Caco-2 (cell line): ENCODE measurements at regions not wholly inside any gene's neighbourhood (a gene's known extent, or its start where the extent isn't known, plus 50 kb on each side); places are given as distances from the start of the nearest gene placed in this dataset.

Experiments
- BruUV-seq: library from RNA; stranded (reverse); fragments of 400-500 nt; replicated peaks from 2 replicates; lab custom pipeline; 2021; lab: Mats Ljungman, UMichigan
- CTCF ChIA-PET: fragments of 300-600 bp; sonication (Branson Sonifier 250); formaldehyde crosslinking; loops from one replicate; lab custom pipeline; 2022; ENCODE audit warnings: antibody characterized with exemption; lab: Charles Lee
- POLR2A ChIA-PET: fragments of 300-600 bp; sonication (Branson Sonifier 250); formaldehyde crosslinking; loops from one replicate; lab custom pipeline; 2022; ENCODE audit warnings: antibody characterized with exemption; lab: Charles Lee
- DNase-seq, 2 experiments: peaks; one replicate each; pipeline versions ENCODE4 v3.0.0 to v3.0.0-alpha.2; 2020 to 2022
- H3K27me3 ChIP-seq: replicated peaks from 2 replicates; pipeline ENCODE4 v1.6.0; 2011; ENCODE audit warnings: low read length; ENCODE audit not compliant: control insufficient read depth, insufficient read depth
- H3K36me3 ChIP-seq: 2 replicates; pipeline ENCODE4 v1.5.1; 2011; ENCODE audit warnings: low read length; ENCODE audit not compliant: control insufficient read depth, insufficient read depth
- H3K4me1 ChIP-seq: fragments of 250-450 bp; sonication (Bioruptor Pico); 2 replicates; pipeline ENCODE4 v1.5.1; 2020; ENCODE audit warnings: mild to moderate bottlenecking
- H3K4me3 ChIP-seq: 2 replicates; pipeline ENCODE4 v1.5.1; 2011; ENCODE audit warnings: low read depth, mild to moderate bottlenecking, control low read depth, low read length
- H3K9me3 ChIP-seq: fragments of 250-450 bp; sonication (Bioruptor Pico); 2 replicates; pipeline ENCODE4 v1.5.1; 2020; ENCODE audit warnings: mild to moderate bottlenecking, moderate library complexity
- H3K27ac Mint-ChIP-seq: one replicate; pipeline ENCODE4 v1.8.0; 2022; ENCODE audit warnings: mixed read lengths; ENCODE audit not compliant: unreplicated experiment
- H3K27me3 Mint-ChIP-seq: one replicate; pipeline ENCODE4 v1.8.0; 2022; ENCODE audit warnings: mixed read lengths; ENCODE audit not compliant: insufficient read depth, unreplicated experiment
- H3K36me3 Mint-ChIP-seq: one replicate; pipeline ENCODE4 v1.8.0; 2022; ENCODE audit warnings: mild to moderate bottlenecking, mixed read lengths; ENCODE audit not compliant: insufficient read depth, unreplicated experiment
- H3K4me1 Mint-ChIP-seq: one replicate; pipeline ENCODE4 v1.8.0; 2022; ENCODE audit warnings: low read depth, mixed read lengths; ENCODE audit not compliant: unreplicated experiment
- H3K4me3 Mint-ChIP-seq: one replicate; pipeline ENCODE4 v1.8.0; 2022; ENCODE audit warnings: mild to moderate bottlenecking, moderate library complexity, mixed read lengths; ENCODE audit not compliant: unreplicated experiment
- H3K9me3 Mint-ChIP-seq: one replicate; pipeline ENCODE4 v1.8.0; 2022; ENCODE audit warnings: mixed read lengths; ENCODE audit not compliant: unreplicated experiment
- intact Hi-C: fragments of 100-400 bp; cut with micrococcal nuclease; formaldehyde crosslinking; loops from one replicate; pipeline ENCODE4 v1.10.0; 2022; ENCODE audit not compliant: unreplicated experiment
- TF ChIP-seq, protein P1 (sequence below), 2 experiments: fragments of 200-600 bp in 1 of 2; IDR thresholded peaks; 1 replicate in 1 of 2; 2 replicates in 1 of 2; pipeline versions ENCODE4 v1.5.1 to v1.8.0; 2011 to 2022; ENCODE audit warnings: antibody characterized with exemption in 1 of 2, control low read depth in 1 of 2, inconsistent platforms in 1 of 2, low read depth in 1 of 2, low read length in 1 of 2, mild to moderate bottlenecking in 1 of 2, moderate library complexity in 1 of 2; ENCODE audit not compliant: insufficient read depth in 1 of 2, severe bottlenecking in 1 of 2, unreplicated experiment in 1 of 2

DNA sequence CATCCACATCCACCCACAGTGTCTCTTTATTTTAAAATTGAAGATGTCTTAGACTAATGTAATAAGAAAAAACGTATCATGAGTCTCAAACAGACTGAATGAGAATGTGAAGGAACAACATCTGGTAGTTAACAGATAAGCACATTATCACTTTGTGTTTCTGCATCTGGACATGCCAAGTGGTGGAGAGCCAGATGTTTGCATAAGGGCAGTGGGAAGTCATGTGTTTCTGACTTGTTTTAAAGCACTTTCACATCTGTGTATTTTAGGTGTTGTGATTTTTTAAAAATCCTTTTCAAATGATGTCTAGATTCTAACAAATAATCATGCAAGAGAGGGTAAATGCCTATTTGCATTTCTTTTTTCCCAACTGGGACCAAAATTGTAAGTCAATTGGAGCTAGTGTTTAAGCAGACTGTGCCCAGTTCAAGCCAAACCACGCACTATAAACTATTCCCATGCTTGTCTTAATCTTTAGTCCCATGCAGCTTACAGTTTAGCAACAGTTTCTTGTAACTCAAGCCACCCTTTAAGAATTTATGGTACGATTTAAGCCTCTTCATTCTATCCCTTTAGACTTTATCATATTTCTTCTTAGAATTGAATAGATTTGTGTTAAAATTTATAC is 272.7 kb upstream of the DOK6 start:
- Histone ChIP-seq H3K36me3 (no peaks in the 10 kb centered on the region), H3K4me1 (no peaks in the 10 kb centered on the region), H3K27me3 (no peaks in the 10 kb centered on the region), H3K4me3 (no peak overlapping the region), H3K9me3 (no peaks in the 10 kb centered on the region)
- BruUV-seq = no TSS peak
- H3K9me3 Mint-ChIP-seq = no peaks in the 10 kb centered on the region
- intact Hi-C loops = no loop called here
- TF ChIP-seq, protein P1, sequence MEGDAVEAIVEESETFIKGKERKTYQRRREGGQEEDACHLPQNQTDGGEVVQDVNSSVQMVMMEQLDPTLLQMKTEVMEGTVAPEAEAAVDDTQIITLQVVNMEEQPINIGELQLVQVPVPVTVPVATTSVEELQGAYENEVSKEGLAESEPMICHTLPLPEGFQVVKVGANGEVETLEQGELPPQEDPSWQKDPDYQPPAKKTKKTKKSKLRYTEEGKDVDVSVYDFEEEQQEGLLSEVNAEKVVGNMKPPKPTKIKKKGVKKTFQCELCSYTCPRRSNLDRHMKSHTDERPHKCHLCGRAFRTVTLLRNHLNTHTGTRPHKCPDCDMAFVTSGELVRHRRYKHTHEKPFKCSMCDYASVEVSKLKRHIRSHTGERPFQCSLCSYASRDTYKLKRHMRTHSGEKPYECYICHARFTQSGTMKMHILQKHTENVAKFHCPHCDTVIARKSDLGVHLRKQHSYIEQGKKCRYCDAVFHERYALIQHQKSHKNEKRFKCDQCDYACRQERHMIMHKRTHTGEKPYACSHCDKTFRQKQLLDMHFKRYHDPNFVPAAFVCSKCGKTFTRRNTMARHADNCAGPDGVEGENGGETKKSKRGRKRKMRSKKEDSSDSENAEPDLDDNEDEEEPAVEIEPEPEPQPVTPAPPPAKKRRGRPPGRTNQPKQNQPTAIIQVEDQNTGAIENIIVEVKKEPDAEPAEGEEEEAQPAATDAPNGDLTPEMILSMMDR (IDR thresholded peaks at IDR 0.05; ENCODE audit: insufficient read depth in 1 of 2, low read depth in 1 of 2, low read length in 1 of 2, severe bottlenecking in 1 of 2, unreplicated experiment in 1 of 2) = no peak
- no peak overlapping the region for H3K27ac Mint-ChIP-seq
- H3K4me1 Mint-ChIP-seq = no peaks in the 10 kb centered on the region
- no peak for DNase-seq
- ChIA-PET POLR2A (no interaction called here), CTCF (no interaction called here)
- no peaks in the 10 kb centered on the region for H3K27me3 Mint-ChIP-seq
- H3K36me3 Mint-ChIP-seq = no peaks in the 10 kb centered on the region
- no peak overlapping the region for H3K4me3 Mint-ChIP-seq

DNA sequence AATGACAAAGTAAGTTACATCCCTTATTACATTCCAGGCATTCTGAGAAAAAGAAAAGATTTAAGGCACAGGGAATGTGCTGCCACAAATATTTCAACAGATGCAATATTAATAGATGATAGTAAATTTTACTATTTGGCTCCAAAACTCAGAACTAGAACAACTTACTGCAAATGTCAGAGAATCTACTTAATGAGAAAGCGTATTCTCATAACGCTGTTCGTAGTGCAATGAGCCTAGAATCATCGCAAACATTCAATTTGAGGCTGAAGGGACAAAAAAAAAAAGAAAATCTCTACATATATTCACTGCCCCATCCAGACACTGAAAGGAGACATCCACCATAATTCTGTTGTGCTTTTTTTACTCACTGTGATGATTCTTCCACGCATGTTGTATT is 272.1 kb upstream of the DOK6 start:
- intact Hi-C loops = no loop called here
- Mint-ChIP-seq H3K9me3 (no peaks in the 10 kb centered on the region), H3K27ac (no peak overlapping the region), H3K27me3 (no peaks in the 10 kb centered on the region), H3K36me3 (no peaks in the 10 kb centered on the region), H3K4me1 (no peaks in the 10 kb centered on the region), H3K4me3 (no peak overlapping the region)
- POLR2A ChIA-PET = no interaction called here
- CTCF ChIA-PET = no interaction called here
- Histone ChIP-seq H3K4me1 (no peaks in the 10 kb centered on the region), H3K36me3 (no peaks in the 10 kb centered on the region), H3K27me3 (no peaks in the 10 kb centered on the region), H3K9me3 (no peaks in the 10 kb centered on the region), H3K4me3 (no peak overlapping the region)
- no peak for DNase-seq
- no TSS peak for BruUV-seq
- TF ChIP-seq, protein P1 (IDR thresholded peaks at IDR 0.05; ENCODE audit: insufficient read depth in 1 of 2, low read depth in 1 of 2, low read length in 1 of 2, severe bottlenecking in 1 of 2, unreplicated experiment in 1 of 2) = no peak

GRCh38 chr18:69128978-69129377 is 271.7 kb upstream of the DOK6 start:
- no peaks in the 10 kb centered on the region for H3K27me3 ChIP-seq
- intact Hi-C loops = no loop called here
- BruUV-seq = no TSS peak
- ChIA-PET CTCF (no interaction called here), POLR2A (no interaction called here)
- no peaks in the 10 kb centered on the region for H3K4me1 ChIP-seq
- no peak overlapping the region for H3K4me3 ChIP-seq
- no peak overlapping the region for H3K4me3 Mint-ChIP-seq
- H3K27ac Mint-ChIP-seq = no peak overlapping the region
- no peaks in the 10 kb centered on the region for H3K4me1 Mint-ChIP-seq
- H3K9me3 Mint-ChIP-seq = no peaks in the 10 kb centered on the region
- H3K9me3 ChIP-seq = no peaks in the 10 kb centered on the region
- DNase-seq = no peak
- H3K36me3 Mint-ChIP-seq = no peaks in the 10 kb centered on the region
- H3K27me3 Mint-ChIP-seq = no peaks in the 10 kb centered on the region
- TF ChIP-seq, protein P1 (IDR thresholded peaks at IDR 0.05; ENCODE audit: insufficient read depth in 1 of 2, low read depth in 1 of 2, low read length in 1 of 2, severe bottlenecking in 1 of 2, unreplicated experiment in 1 of 2) = no peak
- no peaks in the 10 kb centered on the region for H3K36me3 ChIP-seq
